Mesendoderm (in vitro differentiated cells): ENCODE measurements at regions not wholly inside any gene's neighbourhood (a gene's known extent, or its start where the extent isn't known, plus 50 kb on each side); places are given as distances from the start of the nearest gene placed in this dataset.
A peak's percentile ranks its signal among the peaks of the same experiment; 100 is the strongest.

ENCODE experiments used
- DNase-seq: peaks from one replicate; pipeline ENCODE4 v3.0.0; 2013
- H2AK5ac ChIP-seq: 2 replicates; pipeline ENCODE4 v1.6.1; 2013; ENCODE audit warnings: low read length, inconsistent platforms
- H2BK120ac ChIP-seq: 2 replicates; pipeline ENCODE4 v1.6.1; 2013; ENCODE audit warnings: low read depth, mild to moderate bottlenecking, low read length, moderate library complexity, mixed read lengths
- H2BK15ac ChIP-seq: replicated peaks from 2 replicates; pipeline ENCODE4 v1.6.1; 2013; ENCODE audit warnings: low read depth, mild to moderate bottlenecking, moderate library complexity
- H2BK5ac ChIP-seq: 2 replicates; pipeline ENCODE4 v1.6.1; 2013; ENCODE audit warnings: low read length, inconsistent platforms
- H3K18ac ChIP-seq: 2 replicates; pipeline ENCODE4 v1.6.1; 2013; ENCODE audit warnings: mild to moderate bottlenecking, low read length, mixed read lengths
- H3K23ac ChIP-seq: one replicate; pipeline ENCODE4 v1.6.1; 2013; ENCODE audit warnings: low read length
- H3K27ac ChIP-seq: 2 replicates; pipeline ENCODE4 v1.5.1; 2013; ENCODE audit warnings: low read depth, mild to moderate bottlenecking, inconsistent platforms, low read length, moderate library complexity
- H3K27me3 ChIP-seq: 2 replicates; pipeline ENCODE4 v1.6.1; 2013; ENCODE audit warnings: low read length, control low read depth, mild to moderate bottlenecking, inconsistent platforms; ENCODE audit not compliant: insufficient read depth, poor library complexity
- H3K36me3 ChIP-seq: 2 replicates; pipeline ENCODE4 v1.6.1; 2013; ENCODE audit warnings: low read length, inconsistent platforms; ENCODE audit not compliant: control insufficient read depth, insufficient read depth
- H3K4ac ChIP-seq: one replicate; pipeline ENCODE4 v1.6.1; 2013; ENCODE audit warnings: low read depth, mild to moderate bottlenecking, low read length, moderate library complexity
- H3K4me1 ChIP-seq: 2 replicates; pipeline ENCODE4 v1.6.1; 2013; ENCODE audit warnings: low read depth, low read length, inconsistent platforms; ENCODE audit not compliant: control insufficient read depth
- H3K4me2 ChIP-seq: 2 replicates; pipeline ENCODE4 v1.6.1; 2013; ENCODE audit warnings: low read length
- H3K4me3 ChIP-seq: 2 replicates; pipeline ENCODE4 v1.5.1; 2013; ENCODE audit warnings: mild to moderate bottlenecking, low read length
- H3K56ac ChIP-seq: one replicate; pipeline ENCODE4 v1.6.1; 2013; ENCODE audit warnings: low read length
- H3K79me1 ChIP-seq: 2 replicates; pipeline ENCODE4 v1.6.1; 2013; ENCODE audit warnings: low read length, inconsistent platforms
- H3K79me2 ChIP-seq: 2 replicates; pipeline ENCODE4 v1.6.1; 2013; ENCODE audit warnings: mild to moderate bottlenecking, low read length; ENCODE audit not compliant: control insufficient read depth, insufficient read depth
- H3K9ac ChIP-seq: 2 replicates; pipeline ENCODE4 v1.6.1; 2013; ENCODE audit warnings: low read length, inconsistent platforms
- H4K5ac ChIP-seq: one replicate; pipeline ENCODE4 v1.6.1; 2013; ENCODE audit warnings: low read length
- H4K8ac ChIP-seq: one replicate; pipeline ENCODE4 v1.6.1; 2013; ENCODE audit warnings: low read depth, mild to moderate bottlenecking, control low read depth, low read length, moderate library complexity
- WGBS: extraction: QIAGEN DNeasy Blood & Tissue Kit; methylation state at CpG from one replicate; pipeline ENCODE4 v1.1.7; 2013; ENCODE audit warnings: low lambda C conversion rate, missing lambda C conversion rate; ENCODE audit not compliant: insufficient coverage; ENCODE audit errors: extremely low coverage; 5-methylcytosine and 5-hydroxymethylcytosine counted together

DNA sequence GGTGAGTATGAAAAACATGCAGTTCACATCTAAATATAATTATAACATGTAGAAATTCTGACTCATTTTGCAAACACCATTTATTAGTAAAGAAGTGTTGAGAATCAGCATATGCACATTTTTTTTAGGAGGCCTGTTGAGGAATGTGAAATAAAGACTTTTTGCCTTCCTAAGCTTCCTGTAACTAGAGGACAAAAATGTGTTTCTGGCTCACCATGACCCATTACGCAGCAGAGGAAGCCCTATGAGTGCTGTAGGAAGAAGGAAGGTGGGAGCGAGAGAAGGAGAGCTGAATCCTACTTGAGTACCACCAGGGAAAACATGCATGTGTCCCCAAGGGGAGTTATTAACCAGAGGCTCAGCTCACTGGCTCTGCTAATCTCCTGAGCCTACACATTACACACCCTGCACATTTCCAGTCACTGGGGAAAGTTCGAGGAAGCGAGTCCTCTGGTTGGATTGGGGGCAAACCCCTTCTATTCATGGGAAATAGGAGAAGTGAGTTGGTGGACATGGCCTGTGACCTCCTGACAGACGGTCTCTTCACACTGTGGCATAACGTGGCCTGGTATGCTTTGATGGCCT lies 540.5 kb upstream of the JAG1 start:
- peaks cover 5% of the 10 kb centered on the region for H3K4me1 ChIP-seq
- no peak overlapping the region for H2BK15ac ChIP-seq
- no peak overlapping the region for H3K9ac ChIP-seq
- no peaks in the 10 kb centered on the region for H3K79me2 ChIP-seq
- H3K4ac ChIP-seq, result no peak overlapping the region
- H3K27me3 ChIP-seq, result no peaks in the 10 kb centered on the region
- no peak overlapping the region for H2BK120ac ChIP-seq
- no peak overlapping the region for H4K8ac ChIP-seq
- no peak overlapping the region for H3K4me3 ChIP-seq
- H3K4me2 ChIP-seq, result no peak overlapping the region
- peak overlapping the region; percentile 56 for H3K18ac ChIP-seq
- no CpG with 5 or more reads among the region's 6 CpGs for WGBS
- H3K27ac ChIP-seq, result no peak overlapping the region
- H3K79me1 ChIP-seq, result no peaks in the 10 kb centered on the region
- DNase-seq, result no peak
- H3K36me3 ChIP-seq, result no peaks in the 10 kb centered on the region
- H3K23ac ChIP-seq, result no peak overlapping the region
- H2BK5ac ChIP-seq, result no peak overlapping the region
- peak overlapping the region; percentile 18 for H3K56ac ChIP-seq
- no peak overlapping the region for H2AK5ac ChIP-seq
- H4K5ac ChIP-seq, result no peak overlapping the region

DNA sequence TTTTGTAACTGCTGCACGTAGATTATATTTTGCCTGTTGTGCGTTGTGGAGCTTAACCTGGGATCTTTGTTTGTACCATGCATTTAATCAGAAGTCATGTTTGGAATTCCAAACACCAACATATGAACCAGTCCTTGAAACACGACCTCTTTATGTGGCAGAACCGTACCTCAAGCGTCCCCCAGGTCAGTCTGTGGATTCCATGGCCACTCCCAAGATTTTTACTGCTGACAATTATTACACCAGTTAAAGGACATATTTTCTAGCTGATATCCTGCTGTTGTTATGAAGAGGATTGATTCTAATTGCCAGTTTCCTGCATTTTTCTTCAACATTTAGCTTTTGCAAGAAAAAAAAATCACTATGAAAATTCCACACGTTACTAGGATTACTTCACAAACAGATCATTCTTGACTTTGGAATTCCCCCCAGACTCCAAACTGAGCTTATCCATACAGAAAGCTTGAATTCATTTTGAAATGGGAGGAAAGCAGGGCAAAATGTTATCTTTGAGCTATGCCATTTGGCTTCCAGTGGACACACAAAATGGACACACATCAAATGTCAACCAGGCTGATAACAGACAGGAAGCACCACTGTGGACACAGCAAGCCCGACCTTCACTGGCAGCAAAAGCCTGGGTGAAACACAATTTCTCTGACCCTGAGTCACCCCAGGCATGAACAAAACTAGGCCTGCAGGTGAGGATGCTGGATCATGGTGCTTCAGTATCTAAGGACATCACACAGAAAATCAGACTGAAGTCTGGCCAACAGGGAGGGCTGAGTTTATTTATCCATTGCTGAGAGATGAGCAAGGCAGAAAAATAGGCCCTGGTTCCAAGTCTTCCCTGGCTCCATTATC lies 542.9 kb upstream of the JAG1 start:
- no CpG with 5 or more reads among the region's 7 CpGs for WGBS
- no peaks in the 10 kb centered on the region for H3K36me3 ChIP-seq
- no peak for DNase-seq

DNA sequence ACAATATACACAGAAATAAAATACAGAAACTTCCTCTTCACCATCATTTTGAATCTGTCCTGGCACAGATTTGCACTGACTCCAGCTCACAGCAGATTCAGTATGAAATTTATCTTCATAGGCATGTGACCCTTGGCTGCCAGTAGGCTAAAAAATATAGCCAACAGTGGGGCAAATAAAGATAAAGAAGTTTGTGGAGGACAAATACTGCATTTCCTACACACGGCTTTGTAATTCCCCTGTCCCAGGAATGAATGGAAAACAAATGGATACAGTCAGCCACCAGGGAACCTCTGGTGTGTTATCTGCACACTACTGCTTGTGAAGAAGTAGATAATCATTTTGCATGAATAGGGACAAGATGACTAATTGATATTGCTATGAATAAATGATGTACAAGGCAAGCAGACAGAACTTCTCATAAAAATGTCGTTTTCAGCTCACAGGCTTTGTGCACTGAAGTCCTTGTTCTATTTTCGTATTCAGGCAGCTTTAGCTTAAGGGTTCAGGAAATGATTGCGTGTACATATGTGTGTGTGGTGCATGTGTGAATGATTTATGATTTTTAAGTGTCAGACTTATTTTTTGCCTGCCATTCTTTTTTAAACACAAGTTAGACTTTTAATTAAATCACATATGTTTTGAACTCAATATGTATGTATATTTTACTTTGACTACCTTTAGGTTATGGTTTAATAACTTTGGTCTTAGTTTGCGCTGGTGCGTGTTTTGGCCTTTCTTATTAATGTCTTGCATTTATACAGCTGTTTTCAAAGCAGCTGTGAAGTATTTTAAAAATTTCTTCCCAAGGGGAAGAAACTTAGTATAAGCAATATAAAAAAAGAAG lies 543.8 kb upstream of the JAG1 start:
- Histone ChIP-seq H2BK15ac (no peak overlapping the region), H3K36me3 (no peaks in the 10 kb centered on the region), H3K4me1 (peaks cover 12% of the 10 kb centered on the region), H2AK5ac (no peak overlapping the region), H3K4me3 (no peak overlapping the region), H3K23ac (no peak overlapping the region), H4K5ac (no peak overlapping the region), H3K79me1 (no peaks in the 10 kb centered on the region), H2BK5ac (no peak overlapping the region), H4K8ac (no peak overlapping the region), H3K56ac (no peak overlapping the region), H3K4ac (no peak overlapping the region), H3K79me2 (no peaks in the 10 kb centered on the region), H3K9ac (no peak overlapping the region), H3K27me3 (no peaks in the 10 kb centered on the region), H2BK120ac (peak overlapping the region; percentile 73), H3K18ac (peak overlapping the region; percentile 92), H3K27ac (no peak overlapping the region), H3K4me2 (no peak overlapping the region)
- DNase-seq, result no peak
- WGBS, result no CpG with 5 or more reads among the region's 6 CpGs

More for the DNA sequence above, 542.9 kb upstream of the JAG1 start:
- no peaks in the 10 kb centered on the region for H3K79me1 ChIP-seq
- no peaks in the 10 kb centered on the region for H3K27me3 ChIP-seq
- peak overlapping the region; percentile 73 for H2BK120ac ChIP-seq
- no peak overlapping the region for H3K4me3 ChIP-seq
- no peak overlapping the region for H3K4ac ChIP-seq
- peak overlapping the region; percentile 92 for H3K18ac ChIP-seq
- H3K27ac ChIP-seq, result no peak overlapping the region
- H3K4me1 ChIP-seq, result peaks cover 12% of the 10 kb centered on the region
- no peak overlapping the region for H3K56ac ChIP-seq
- no peaks in the 10 kb centered on the region for H3K79me2 ChIP-seq
- H2BK15ac ChIP-seq, result no peak overlapping the region
- H2AK5ac ChIP-seq, result no peak overlapping the region
- no peak overlapping the region for H3K9ac ChIP-seq
- no peak overlapping the region for H3K23ac ChIP-seq
- no peak overlapping the region for H3K4me2 ChIP-seq
- H4K5ac ChIP-seq, result no peak overlapping the region
- no peak overlapping the region for H4K8ac ChIP-seq
- no peak overlapping the region for H2BK5ac ChIP-seq

DNA sequence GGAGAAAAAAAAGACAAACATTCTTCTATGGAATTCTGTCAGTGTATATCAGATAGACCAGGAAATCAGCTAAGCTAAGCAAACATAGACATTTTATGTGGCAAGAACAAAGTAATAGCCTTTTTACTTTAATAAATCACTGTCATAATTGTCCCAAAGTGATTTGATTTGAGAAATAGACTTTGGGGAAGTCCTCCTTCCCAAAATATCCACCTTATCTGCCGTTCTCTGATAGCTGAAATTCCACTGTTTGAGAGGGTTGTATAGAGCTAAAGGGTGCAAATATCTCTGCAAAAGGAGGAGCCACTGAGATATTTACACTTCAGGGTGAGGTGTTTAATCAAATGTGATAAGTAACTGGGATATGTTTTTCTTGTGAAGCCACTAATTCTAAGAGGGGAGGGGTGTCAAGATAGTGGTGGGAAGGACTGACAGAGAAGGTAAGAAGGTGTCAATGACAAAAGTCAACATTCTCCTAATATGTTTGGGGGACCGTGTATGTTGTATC lies 544.4 kb upstream of the JAG1 start:
- H2AK5ac ChIP-seq, result no peak overlapping the region
- H3K4me3 ChIP-seq, result no peak overlapping the region
- H3K4me2 ChIP-seq, result no peak overlapping the region
- no peaks in the 10 kb centered on the region for H3K27me3 ChIP-seq
- WGBS, result no CpG with 5 or more reads among the region's 2 CpGs
- H3K79me1 ChIP-seq, result no peaks in the 10 kb centered on the region
- H3K9ac ChIP-seq, result no peak overlapping the region
- H3K18ac ChIP-seq, result no peak overlapping the region
- H3K27ac ChIP-seq, result no peak overlapping the region
- no peak overlapping the region for H2BK15ac ChIP-seq
- H4K8ac ChIP-seq, result no peak overlapping the region
- no peak overlapping the region for H2BK5ac ChIP-seq
- no peaks in the 10 kb centered on the region for H3K36me3 ChIP-seq
- no peak overlapping the region for H3K56ac ChIP-seq
- H4K5ac ChIP-seq, result no peak overlapping the region
- no peak overlapping the region for H3K4ac ChIP-seq
- H2BK120ac ChIP-seq, result no peak overlapping the region
- H3K4me1 ChIP-seq, result peaks cover 10% of the 10 kb centered on the region
- no peaks in the 10 kb centered on the region for H3K79me2 ChIP-seq
- peak; percentile 87 for DNase-seq
- H3K23ac ChIP-seq, result no peak overlapping the region

DNA sequence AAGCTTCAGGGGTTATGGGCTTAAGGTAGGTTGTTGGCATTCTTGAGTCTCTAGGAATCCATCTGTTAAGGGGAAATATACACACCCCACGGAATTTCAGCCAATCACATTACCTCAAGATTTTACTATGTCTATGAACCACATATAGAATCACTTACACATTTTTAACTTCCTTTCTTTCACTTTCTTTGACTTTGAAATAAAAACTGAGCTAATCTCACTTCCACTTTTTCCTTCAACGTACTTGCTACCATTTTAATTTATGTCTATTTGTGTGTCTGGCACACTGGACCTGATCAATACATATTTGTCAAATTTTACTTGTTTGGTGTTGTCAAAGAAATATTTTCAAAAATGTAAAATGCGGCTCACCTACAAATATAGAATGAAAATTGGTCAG lies 545.4 kb upstream of the JAG1 start:
- Histone ChIP-seq H3K4me1 (peaks cover 10% of the 10 kb centered on the region), H3K36me3 (no peaks in the 10 kb centered on the region), H3K79me1 (no peaks in the 10 kb centered on the region), H3K27ac (no peak overlapping the region), H2BK120ac (no peak overlapping the region), H3K18ac (no peak overlapping the region), H3K23ac (no peak overlapping the region), H2BK5ac (no peak overlapping the region), H3K4ac (no peak overlapping the region), H3K27me3 (no peaks in the 10 kb centered on the region), H3K4me3 (no peak overlapping the region), H4K5ac (no peak overlapping the region), H4K8ac (no peak overlapping the region), H2BK15ac (no peak overlapping the region), H3K56ac (no peak overlapping the region), H3K79me2 (no peaks in the 10 kb centered on the region), H3K9ac (no peak overlapping the region), H2AK5ac (no peak overlapping the region), H3K4me2 (no peak overlapping the region)
- DNase-seq, result no peak
- no CpG with 5 or more reads among the region's 3 CpGs for WGBS
